ENCODE measurements at regions not wholly inside any gene's neighbourhood (a gene's known extent, or its start where the extent isn't known, plus 50 kb on each side); places are given as distances from the start of the nearest gene placed in this dataset.

DNA sequence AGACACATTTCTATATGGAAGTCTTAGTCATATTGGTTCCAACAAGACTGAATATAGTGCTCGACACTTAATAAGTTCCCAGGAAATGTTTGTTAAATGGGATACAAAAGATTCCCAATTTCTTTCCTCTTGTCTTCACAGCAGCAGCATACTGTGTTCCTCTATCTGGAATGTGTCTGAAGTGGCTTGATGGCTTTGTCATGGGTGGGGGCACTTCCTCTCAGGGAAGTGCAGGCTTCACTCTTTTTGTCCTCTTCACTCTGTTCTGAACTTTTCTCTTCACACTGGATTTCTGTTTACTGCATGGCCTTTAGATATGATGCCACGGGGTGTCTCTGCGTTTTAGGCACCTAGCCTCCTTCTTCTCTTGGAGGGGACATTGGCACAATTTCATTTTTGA lies 127.7 kb upstream of the C9orf72 start:
- no peak for TF ChIP-seq CTCF (IDR thresholded peaks at IDR 0.05)
- no peak for TF ChIP-seq POLR2A (IDR thresholded peaks at IDR 0.05)

Measured in testis (tissue), 2 donors.